ENCODE measurements at regions not wholly inside any gene's neighbourhood (a gene's known extent, or its start where the extent isn't known, plus 50 kb on each side); places are given as distances from the start of the nearest gene placed in this dataset.

DNA sequence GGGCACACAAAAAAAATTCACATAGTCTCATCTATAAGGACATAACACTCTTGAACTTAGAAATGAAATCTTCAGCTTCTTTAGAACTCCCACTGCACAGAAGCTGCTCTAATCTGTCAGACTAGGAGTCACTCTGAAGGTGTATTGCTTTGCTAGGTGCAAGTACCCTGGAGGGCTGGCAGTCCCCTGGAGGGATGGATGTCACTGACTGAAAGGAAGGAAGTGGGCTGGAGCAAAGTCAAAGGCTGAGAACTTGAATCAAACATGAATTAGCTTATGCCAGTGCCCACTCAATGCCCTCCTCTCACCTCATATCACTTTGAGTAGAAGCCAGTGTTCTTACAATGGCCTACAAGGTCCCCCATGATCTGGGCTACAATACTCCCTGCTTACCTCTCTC lies 140.3 kb upstream of the ANKRD1 start:
- H3K27ac ChIP-seq (ENCODE audit: control insufficient read depth, insufficient read depth, low read length), result no peak overlapping the region
- DNase-seq (ENCODE audit: low read depth, low spot score) (no peak), FAIRE-seq (no peak)
- peaks cover 9% of the 10 kb centered on the region for H3K27me3 ChIP-seq (ENCODE audit: control insufficient read depth, extremely low read depth, insufficient read depth, low read length)
- H3K4me2 ChIP-seq (ENCODE audit: control insufficient read depth, extremely low read depth, insufficient read depth, low read depth, low read length), result no peak overlapping the region
- no peak overlapping the region for H2AFZ ChIP-seq (ENCODE audit: control insufficient read depth, low read length)
- no peaks in the 10 kb centered on the region for H3K9me3 ChIP-seq (ENCODE audit: control insufficient read depth, low read depth, low read length)
- H4K20me1 ChIP-seq (ENCODE audit: control insufficient read depth, extremely low read depth, insufficient read depth, low read length), result no peaks in the 10 kb centered on the region
- H3K4me1 ChIP-seq (ENCODE audit: control insufficient read depth, extremely low read depth, insufficient read depth, low read length), result no peaks in the 10 kb centered on the region
- no peak overlapping the region for H3K4me3 ChIP-seq (ENCODE audit: control insufficient read depth in 2 of 3, extremely low read depth in 1 of 3, insufficient read depth in 2 of 3, low read depth in 1 of 3, low read length in 3 of 3)
- dilution Hi-C loops (cut with MboI; ENCODE audit: extremely low pct_ligation_motif_present, low sequenced_read_pairs), result no loop called here
- H3K9ac ChIP-seq (ENCODE audit: control insufficient read depth, extremely low read depth, insufficient read depth, low read length), result no peak overlapping the region
- TF ChIP-seq, protein P1, sequence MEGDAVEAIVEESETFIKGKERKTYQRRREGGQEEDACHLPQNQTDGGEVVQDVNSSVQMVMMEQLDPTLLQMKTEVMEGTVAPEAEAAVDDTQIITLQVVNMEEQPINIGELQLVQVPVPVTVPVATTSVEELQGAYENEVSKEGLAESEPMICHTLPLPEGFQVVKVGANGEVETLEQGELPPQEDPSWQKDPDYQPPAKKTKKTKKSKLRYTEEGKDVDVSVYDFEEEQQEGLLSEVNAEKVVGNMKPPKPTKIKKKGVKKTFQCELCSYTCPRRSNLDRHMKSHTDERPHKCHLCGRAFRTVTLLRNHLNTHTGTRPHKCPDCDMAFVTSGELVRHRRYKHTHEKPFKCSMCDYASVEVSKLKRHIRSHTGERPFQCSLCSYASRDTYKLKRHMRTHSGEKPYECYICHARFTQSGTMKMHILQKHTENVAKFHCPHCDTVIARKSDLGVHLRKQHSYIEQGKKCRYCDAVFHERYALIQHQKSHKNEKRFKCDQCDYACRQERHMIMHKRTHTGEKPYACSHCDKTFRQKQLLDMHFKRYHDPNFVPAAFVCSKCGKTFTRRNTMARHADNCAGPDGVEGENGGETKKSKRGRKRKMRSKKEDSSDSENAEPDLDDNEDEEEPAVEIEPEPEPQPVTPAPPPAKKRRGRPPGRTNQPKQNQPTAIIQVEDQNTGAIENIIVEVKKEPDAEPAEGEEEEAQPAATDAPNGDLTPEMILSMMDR (optimal IDR thresholded peaks at IDR 0.05 in 1 of 3, IDR thresholded peaks at IDR 0.05 in 1 of 3, conservative IDR thresholded peaks at IDR 0.05 in 1 of 3; ENCODE audit: extremely low read depth in 1 of 3, insufficient read depth in 2 of 3, low read length in 3 of 3), result no peak
- no peak for TF ChIP-seq EZH2 (IDR thresholded peaks at IDR 0.05; ENCODE audit: low read length)
- no peaks in the 10 kb centered on the region for H3K79me2 ChIP-seq (ENCODE audit: control insufficient read depth, insufficient read depth, low read length)
- no peaks in the 10 kb centered on the region for H3K9me1 ChIP-seq (ENCODE audit: control insufficient read depth, extremely low read depth, insufficient read depth, low read length)
- H3K36me3 ChIP-seq (ENCODE audit: control insufficient read depth in 2 of 2, extremely low read depth in 1 of 2, insufficient read depth in 2 of 2, low read length in 2 of 2), result no peaks in the 10 kb centered on the region

DNA sequence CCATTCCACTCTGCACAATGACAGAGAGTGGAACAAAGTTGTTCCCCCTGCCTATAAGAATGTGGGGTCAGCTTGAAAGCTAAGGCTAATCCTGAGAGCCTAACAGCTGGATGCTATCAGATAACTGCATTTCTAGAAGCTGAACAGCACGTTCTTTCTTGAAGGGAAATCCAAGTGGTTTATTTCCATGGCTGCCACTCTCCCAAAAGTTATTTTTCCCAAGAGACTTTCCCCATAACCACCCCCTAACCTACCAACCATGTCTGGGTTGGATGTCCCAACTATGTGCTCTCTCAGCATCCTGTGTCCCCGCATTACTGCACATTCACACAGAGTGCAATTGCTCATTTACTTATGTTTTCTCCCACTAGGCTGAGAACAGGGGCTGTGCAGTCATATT lies 140.7 kb upstream of the ANKRD1 start:
- FAIRE-seq (no peak), DNase-seq (ENCODE audit: low read depth, low spot score) (no peak)
- Histone ChIP-seq H3K9me3 (ENCODE audit: control insufficient read depth, low read depth, low read length) (no peaks in the 10 kb centered on the region), H3K4me1 (ENCODE audit: control insufficient read depth, extremely low read depth, insufficient read depth, low read length) (no peaks in the 10 kb centered on the region), H3K9me1 (ENCODE audit: control insufficient read depth, extremely low read depth, insufficient read depth, low read length) (no peaks in the 10 kb centered on the region), H3K79me2 (ENCODE audit: control insufficient read depth, insufficient read depth, low read length) (no peaks in the 10 kb centered on the region), H3K27me3 (ENCODE audit: control insufficient read depth, extremely low read depth, insufficient read depth, low read length) (peaks cover 9% of the 10 kb centered on the region), H3K36me3 (ENCODE audit: control insufficient read depth in 2 of 2, extremely low read depth in 1 of 2, insufficient read depth in 2 of 2, low read length in 2 of 2) (no peaks in the 10 kb centered on the region), H3K9ac (ENCODE audit: control insufficient read depth, extremely low read depth, insufficient read depth, low read length) (no peak overlapping the region), H2AFZ (ENCODE audit: control insufficient read depth, low read length) (no peak overlapping the region), H3K4me3 (ENCODE audit: control insufficient read depth in 2 of 3, extremely low read depth in 1 of 3, insufficient read depth in 2 of 3, low read depth in 1 of 3, low read length in 3 of 3) (no peak overlapping the region), H4K20me1 (ENCODE audit: control insufficient read depth, extremely low read depth, insufficient read depth, low read length) (no peaks in the 10 kb centered on the region), H3K4me2 (ENCODE audit: control insufficient read depth, extremely low read depth, insufficient read depth, low read depth, low read length) (no peak overlapping the region), H3K27ac (ENCODE audit: control insufficient read depth, insufficient read depth, low read length) (no peak overlapping the region)
- no peak for TF ChIP-seq EZH2 (IDR thresholded peaks at IDR 0.05; ENCODE audit: low read length)
- TF ChIP-seq, protein P1 (optimal IDR thresholded peaks at IDR 0.05 in 1 of 3, IDR thresholded peaks at IDR 0.05 in 1 of 3, conservative IDR thresholded peaks at IDR 0.05 in 1 of 3; ENCODE audit: extremely low read depth in 1 of 3, insufficient read depth in 2 of 3, low read length in 3 of 3), result no peak
- dilution Hi-C loops (cut with MboI; ENCODE audit: extremely low pct_ligation_motif_present, low sequenced_read_pairs), result no loop called here

All from keratinocyte (primary cell).